Heart right ventricle (tissue), 16 donors: ENCODE measurements at regions not wholly inside any gene's neighbourhood (a gene's known extent, or its start where the extent isn't known, plus 50 kb on each side); places are given as distances from the start of the nearest gene placed in this dataset.

ENCODE experiments used
- ATAC-seq, 8 donors: fragments of 200-7000 bp; cut with Tn5 transposase; one replicate each; pipeline ENCODE4 v1.9.1; 2020; ENCODE audit warnings: mild to moderate bottlenecking in 8 of 8, moderate library complexity in 8 of 8, moderate number of reproducible peaks in 1 of 8
- DNase-seq, 2 donors: peaks; one replicate each; pipeline ENCODE4 v3.0.0-alpha.2; 2020
- H3K27ac ChIP-seq, 10 donors: fragments of 200-600 bp; sonication (generic) in 2 of 10; one replicate each; pipeline versions ENCODE4 v1.5.0 to v1.8.0; 2020 to 2022; ENCODE audit warnings: mild to moderate bottlenecking in 3 of 10
- H3K27me3 ChIP-seq, 7 donors: fragments of 200-600 bp; one replicate each; pipeline ENCODE4 v1.8.0; 2021 to 2022; ENCODE audit warnings: mild to moderate bottlenecking in 2 of 7
- H3K36me3 ChIP-seq, 9 donors: fragments of 200-600 bp; sonication (generic) in 1 of 9; one replicate each; pipeline versions ENCODE4 v1.5.0 to v1.8.0; 2020 to 2022; ENCODE audit warnings: mild to moderate bottlenecking in 2 of 9
- H3K4me1 ChIP-seq, 9 donors: fragments of 200-600 bp; sonication (generic) in 1 of 9; one replicate each; pipeline versions ENCODE4 v1.5.0 to v1.8.0; 2020 to 2022; ENCODE audit warnings: mild to moderate bottlenecking in 4 of 9
- H3K4me3 ChIP-seq, 10 donors: fragments of 200-600 bp; sonication (generic) in 2 of 10; one replicate each; pipeline versions ENCODE4 v1.5.0 to v1.8.0; 2020 to 2022; ENCODE audit warnings: mild to moderate bottlenecking in 7 of 10, moderate library complexity in 2 of 10
- H3K9me3 ChIP-seq, 11 donors: fragments of 200-600 bp in 10 of 11; sonication (generic) in 2 of 11; one replicate each; pipeline versions ENCODE4 v1.5.0 to v1.8.0; 2013 to 2022; ENCODE audit warnings: mild to moderate bottlenecking in 2 of 11, control low read depth in 1 of 11, moderate library complexity in 1 of 11
- CTCF ChIP-seq, 9 donors: fragments of 200-600 bp; sonication (generic) in 2 of 9; IDR thresholded peaks; one replicate each; pipeline versions ENCODE4 v1.5.0 to v1.8.0; 2021 to 2022; ENCODE audit warnings: antibody characterized with exemption in 9 of 9, mild to moderate bottlenecking in 5 of 9, moderate library complexity in 1 of 9
- WGBS, 2 donors: extraction: QIAGEN DNeasy Blood & Tissue Kit; methylation state at CpG; one replicate each; pipeline ENCODE4 v1.1.7; 2013; ENCODE audit warnings: inconsistent platforms in 1 of 2; 5-methylcytosine and 5-hydroxymethylcytosine counted together
- intact Hi-C, 10 donors: fragments of 100-400 bp; cut with DNase I; formaldehyde crosslinking; loops; one replicate each; pipeline versions ENCODE4 v1.11.1 to v1.14.2; 2022
- donor health status: Arrhythmogenic right ventricular cardiomyopathy.
- donor health status: ischemic (EF 13 %, LVEDD 7.1; RV severe dilation, severe dysfunction).
- donor health status: healthy with polysubstance abuse.
- donor health status: DM: no; HTN: yes; CAD: no.
- donor health status: DM: no; HTN: no; CAD: no.
- donor health status: ischemic (EF 25% LVEDD 6.9; RV normal size, moderate dysfunction).
- donor health status: ischemic (EF 25% LVEDD 5.7; RV mildly dilated, moderate dysfunction).
- donor health status: healthy.
- donor health status: DM: yes; HTN: yes; CAD: no.
- donor health status: Ischemic cardiomyopathy.
- donor health status: ischemic (EF 35%, LVEDD 5.7; RV mildly dilated, moderate dysfunction).
- donor health status: nonischemic (EF 11% LVEDD 7.7; RV severe dilation, severe dysfunction).
- donor health status: DM: yes; HTN: yes; CAD: no.
- donor health status: PGD.
- donor health status: ischemic (EF 29% LVEDD 5.4; RV normal size, mild dysfunction).
- donor health status: nonischemic (EF 23%, LVEDD 6.1; RV moderate dilation, normal function).

GRCh38 chr5:136924490-136924889 lies 559.1 kb upstream of the TRPC7 start:
- Histone ChIP-seq H3K27ac (no peak overlapping the region), H3K4me1 (no peaks in the 10 kb centered on the region), H3K4me3 (no peak overlapping the region), H3K36me3 (no peaks in the 10 kb centered on the region), H3K27me3 (no peaks in the 10 kb centered on the region), H3K9me3 (peaks cover 0 to 13% (median 0%) of the 10 kb centered on the region in 11 donors)
- no peak for TF ChIP-seq CTCF (IDR thresholded peaks at IDR 0.05)
- intact Hi-C loops: no loop called here
- ATAC-seq: no peak
- 36 to 77% methylated on average over 1 of the region's 1 CpG for WGBS, 2 donors
- no peak for DNase-seq

DNA sequence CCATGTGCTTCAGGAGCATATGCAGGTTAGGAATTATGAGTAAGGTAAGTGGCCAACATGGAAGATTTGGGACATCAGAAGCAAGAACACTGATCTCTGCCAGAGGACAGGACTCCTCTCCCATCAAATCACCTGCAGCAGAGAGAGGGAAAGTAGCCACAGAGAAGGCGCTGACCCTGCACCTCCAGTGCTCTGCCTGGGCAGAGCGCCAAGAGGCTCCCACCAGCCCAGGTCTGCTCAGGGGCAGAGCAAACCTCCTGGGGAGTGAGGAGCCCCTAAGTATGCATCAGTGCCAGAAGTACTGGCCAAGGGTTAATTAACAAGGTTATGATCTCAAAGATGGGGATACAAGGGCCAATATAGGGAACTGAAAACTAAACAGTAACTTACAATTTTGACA lies 545.3 kb upstream of the TRPC7 start:
- Histone ChIP-seq H3K4me3 (no peak overlapping the region), H3K36me3 (no peaks in the 10 kb centered on the region), H3K27me3 (no peaks in the 10 kb centered on the region), H3K4me1 (no peaks in the 10 kb centered on the region), H3K27ac (no peak overlapping the region), H3K9me3 (peaks cover 0 to 4% (median 0%) of the 10 kb centered on the region in 11 donors)
- intact Hi-C loops: no loop called here
- TF ChIP-seq CTCF (IDR thresholded peaks at IDR 0.05): no peak
- ATAC-seq (no peak), DNase-seq (no peak)
- WGBS, 2 donors: 89 to 92% methylated on average over 2 of the region's 2 CpGs

GRCh38 chr5:136909906-136910305 lies 544.6 kb upstream of the TRPC7 start:
- Histone ChIP-seq H3K9me3 (peaks cover 0 to 4% (median 0%) of the 10 kb centered on the region in 11 donors), H3K4me1 (no peaks in the 10 kb centered on the region), H3K36me3 (no peaks in the 10 kb centered on the region), H3K4me3 (no peak overlapping the region), H3K27me3 (no peaks in the 10 kb centered on the region), H3K27ac (no peak overlapping the region)
- WGBS, 2 donors: 74 to 85% methylated on average over 2 of the region's 2 CpGs
- intact Hi-C loops: no loop called here
- no peak for ATAC-seq
- TF ChIP-seq CTCF (IDR thresholded peaks at IDR 0.05): no peak
- no peak for DNase-seq

GRCh38 chr5:136907371-136907770 lies 542.0 kb upstream of the TRPC7 start:
- no peak for DNase-seq
- WGBS, 2 donors: 56 to 61% methylated on average over 3 of the region's 3 CpGs
- no peak for ATAC-seq
- no peak for TF ChIP-seq CTCF (IDR thresholded peaks at IDR 0.05)
- intact Hi-C loops: no loop called here
- no peaks in the 10 kb centered on the region for H3K36me3 ChIP-seq
- no peaks in the 10 kb centered on the region for H3K27me3 ChIP-seq
- no peak overlapping the region for H3K27ac ChIP-seq
- no peaks in the 10 kb centered on the region for H3K4me1 ChIP-seq
- no peak overlapping the region for H3K4me3 ChIP-seq
- peaks cover 0 to 15% (median 0%) of the 10 kb centered on the region in 11 donors for H3K9me3 ChIP-seq
